ENCODE measurements at regions not wholly inside any gene's neighbourhood (a gene's known extent, or its start where the extent isn't known, plus 50 kb on each side); places are given as distances from the start of the nearest gene placed in this dataset.
"Not testable (repeated sequence)": the region's sequence is repeated elsewhere in the genome, so short reads cannot be mapped to it uniquely, and the experiment has no call there.

- not testable (repeated sequence) for H3K27ac ChIP-seq (ENCODE audit: low read depth, low read length); H3K9me3 ChIP-seq (ENCODE audit: low read depth, low read length); H2AFZ ChIP-seq (ENCODE audit: low read length)
These were observed 211.4 kb downstream of the FAM72C start for GRCh38 chr1:143760366-143760765.

GRCh38 chr1:143755961-143756360, 215.8 kb downstream of the FAM72C start:
- not testable (repeated sequence) for DNase-seq (ENCODE audit: insufficient read length, low spot score, missing footprints); H3K27me3 ChIP-seq (ENCODE audit: insufficient read depth, low read length)

More at GRCh38 chr1:143760366-143760765, 211.4 kb downstream of the FAM72C start:
- H4K20me1 ChIP-seq (ENCODE audit: insufficient read depth, low read length); H3K27me3 ChIP-seq (ENCODE audit: insufficient read depth, low read length); H3K4me1 ChIP-seq (ENCODE audit: insufficient read depth, low read length); H3K79me2 ChIP-seq (ENCODE audit: insufficient read depth, low read length); H3K4me2 ChIP-seq (ENCODE audit: insufficient read depth, low read length); H3K4me3 ChIP-seq (ENCODE audit: insufficient read depth, low read length); H3K36me3 ChIP-seq (ENCODE audit: insufficient read depth, low read length); DNase-seq (ENCODE audit: insufficient read length, low spot score, missing footprints): not testable (repeated sequence)

GRCh38 chr1:143748906-143749305, 222.9 kb downstream of the FAM72C start:
- Histone ChIP-seq H2AFZ (ENCODE audit: low read length) (no peak overlapping the region), H3K4me1 (ENCODE audit: insufficient read depth, low read length) (no peaks in the 10 kb centered on the region), H3K36me3 (ENCODE audit: insufficient read depth, low read length) (no peaks in the 10 kb centered on the region), H3K27me3 (ENCODE audit: insufficient read depth, low read length) (no peaks in the 10 kb centered on the region), H4K20me1 (ENCODE audit: insufficient read depth, low read length) (no peaks in the 10 kb centered on the region), H3K9me3 (ENCODE audit: low read depth, low read length) (no peaks in the 10 kb centered on the region), H3K79me2 (ENCODE audit: insufficient read depth, low read length) (no peaks in the 10 kb centered on the region), H3K4me2 (ENCODE audit: insufficient read depth, low read length) (no peak overlapping the region), H3K4me3 (ENCODE audit: insufficient read depth, low read length) (no peak overlapping the region), H3K27ac (ENCODE audit: low read depth, low read length) (no peak overlapping the region)
- DNase-seq (ENCODE audit: insufficient read length, low spot score, missing footprints): no peak
- TF ChIP-seq CTCF (IDR thresholded peaks at IDR 0.05; ENCODE audit: extremely low read depth, low read depth, low read length): no peak

More at GRCh38 chr1:143755961-143756360, 215.8 kb downstream of the FAM72C start:
- H3K9me3 ChIP-seq (ENCODE audit: low read depth, low read length); H3K4me2 ChIP-seq (ENCODE audit: insufficient read depth, low read length); H3K27ac ChIP-seq (ENCODE audit: low read depth, low read length); H4K20me1 ChIP-seq (ENCODE audit: insufficient read depth, low read length); H3K4me1 ChIP-seq (ENCODE audit: insufficient read depth, low read length); H3K79me2 ChIP-seq (ENCODE audit: insufficient read depth, low read length); H2AFZ ChIP-seq (ENCODE audit: low read length); H3K4me3 ChIP-seq (ENCODE audit: insufficient read depth, low read length); H3K36me3 ChIP-seq (ENCODE audit: insufficient read depth, low read length): not testable (repeated sequence)

GRCh38 chr1:143736562-143736961, 235.2 kb downstream of the FAM72C start:
- Histone ChIP-seq H3K4me2 (ENCODE audit: insufficient read depth, low read length) (no peak overlapping the region), H2AFZ (ENCODE audit: low read length) (peak overlapping the region; percentile 29), H3K4me1 (ENCODE audit: insufficient read depth, low read length) (no peaks in the 10 kb centered on the region), H3K36me3 (ENCODE audit: insufficient read depth, low read length) (no peaks in the 10 kb centered on the region), H3K9me3 (ENCODE audit: low read depth, low read length) (no peaks in the 10 kb centered on the region), H3K27me3 (ENCODE audit: insufficient read depth, low read length) (peaks cover 3% of the 10 kb centered on the region), H4K20me1 (ENCODE audit: insufficient read depth, low read length) (no peaks in the 10 kb centered on the region), H3K4me3 (ENCODE audit: insufficient read depth, low read length) (no peak overlapping the region), H3K27ac (ENCODE audit: low read depth, low read length) (no peak overlapping the region), H3K79me2 (ENCODE audit: insufficient read depth, low read length) (no peaks in the 10 kb centered on the region)
- no peak for DNase-seq (ENCODE audit: insufficient read length, low spot score, missing footprints)
- no peak for TF ChIP-seq CTCF (IDR thresholded peaks at IDR 0.05; ENCODE audit: extremely low read depth, low read depth, low read length)

- Histone ChIP-seq H3K4me2 (ENCODE audit: insufficient read depth, low read length) (no peak overlapping the region), H3K4me1 (ENCODE audit: insufficient read depth, low read length) (no peaks in the 10 kb centered on the region), H3K4me3 (ENCODE audit: insufficient read depth, low read length) (no peak overlapping the region), H3K9me3 (ENCODE audit: low read depth, low read length) (no peaks in the 10 kb centered on the region), H3K36me3 (ENCODE audit: insufficient read depth, low read length) (no peaks in the 10 kb centered on the region), H3K79me2 (ENCODE audit: insufficient read depth, low read length) (no peaks in the 10 kb centered on the region), H3K27me3 (ENCODE audit: insufficient read depth, low read length) (peaks cover 3% of the 10 kb centered on the region), H3K27ac (ENCODE audit: low read depth, low read length) (no peak overlapping the region), H4K20me1 (ENCODE audit: insufficient read depth, low read length) (no peaks in the 10 kb centered on the region), H2AFZ (ENCODE audit: low read length) (peak overlapping the region; percentile 29)
- TF ChIP-seq CTCF (IDR thresholded peaks at IDR 0.05; ENCODE audit: extremely low read depth, low read depth, low read length): no peak
- peak; percentile 2 for DNase-seq (ENCODE audit: insufficient read length, low spot score, missing footprints)
These were observed 235.9 kb downstream of the FAM72C start for GRCh38 chr1:143735764-143736461.

GRCh38 chr1:143734261-143734660, 237.5 kb downstream of the FAM72C start:
- not testable (repeated sequence) for H4K20me1 ChIP-seq (ENCODE audit: insufficient read depth, low read length); DNase-seq (ENCODE audit: insufficient read length, low spot score, missing footprints); H3K79me2 ChIP-seq (ENCODE audit: insufficient read depth, low read length)

GRCh38 chr1:143730890-143731289, 240.9 kb downstream of the FAM72C start:
- H3K27ac ChIP-seq (ENCODE audit: low read depth, low read length); H3K4me3 ChIP-seq (ENCODE audit: insufficient read depth, low read length); H3K36me3 ChIP-seq (ENCODE audit: insufficient read depth, low read length); H3K9me3 ChIP-seq (ENCODE audit: low read depth, low read length); H3K79me2 ChIP-seq (ENCODE audit: insufficient read depth, low read length); H3K4me1 ChIP-seq (ENCODE audit: insufficient read depth, low read length); H4K20me1 ChIP-seq (ENCODE audit: insufficient read depth, low read length); H2AFZ ChIP-seq (ENCODE audit: low read length); H3K4me2 ChIP-seq (ENCODE audit: insufficient read depth, low read length); H3K27me3 ChIP-seq (ENCODE audit: insufficient read depth, low read length): not testable (repeated sequence)
- peak; percentile 3 for DNase-seq (ENCODE audit: insufficient read length, low spot score, missing footprints)

More at GRCh38 chr1:143734261-143734660, 237.5 kb downstream of the FAM72C start:
- H3K27me3 ChIP-seq (ENCODE audit: insufficient read depth, low read length); H3K4me3 ChIP-seq (ENCODE audit: insufficient read depth, low read length); H3K4me2 ChIP-seq (ENCODE audit: insufficient read depth, low read length); H3K4me1 ChIP-seq (ENCODE audit: insufficient read depth, low read length); H3K36me3 ChIP-seq (ENCODE audit: insufficient read depth, low read length); H2AFZ ChIP-seq (ENCODE audit: low read length); H3K27ac ChIP-seq (ENCODE audit: low read depth, low read length); H3K9me3 ChIP-seq (ENCODE audit: low read depth, low read length): not testable (repeated sequence)

Data from osteoblast (primary cell).